LNCaP clone FGC (cell line): ENCODE measurements at regions not wholly inside any gene's neighbourhood (a gene's known extent, or its start where the extent isn't known, plus 50 kb on each side); places are given as distances from the start of the nearest gene placed in this dataset.

ENCODE experiments used
- DNase-seq: peaks from one replicate; pipeline ENCODE4 v3.0.0-alpha.2; 2011; ENCODE audit warnings: low read depth
- H3K4me3 ChIP-seq: 2 replicates; pipeline ENCODE4 v1.5.1; 2011; ENCODE audit warnings: mild to moderate bottlenecking, low read depth, low read length, control low read depth
- TF ChIP-seq, protein P1 (sequence below): IDR thresholded peaks from 2 replicates; pipeline ENCODE4 v1.5.1; 2012; ENCODE audit warnings: mild to moderate bottlenecking; ENCODE audit not compliant: control insufficient read depth, insufficient read depth; ENCODE audit errors: extremely low read depth

DNA sequence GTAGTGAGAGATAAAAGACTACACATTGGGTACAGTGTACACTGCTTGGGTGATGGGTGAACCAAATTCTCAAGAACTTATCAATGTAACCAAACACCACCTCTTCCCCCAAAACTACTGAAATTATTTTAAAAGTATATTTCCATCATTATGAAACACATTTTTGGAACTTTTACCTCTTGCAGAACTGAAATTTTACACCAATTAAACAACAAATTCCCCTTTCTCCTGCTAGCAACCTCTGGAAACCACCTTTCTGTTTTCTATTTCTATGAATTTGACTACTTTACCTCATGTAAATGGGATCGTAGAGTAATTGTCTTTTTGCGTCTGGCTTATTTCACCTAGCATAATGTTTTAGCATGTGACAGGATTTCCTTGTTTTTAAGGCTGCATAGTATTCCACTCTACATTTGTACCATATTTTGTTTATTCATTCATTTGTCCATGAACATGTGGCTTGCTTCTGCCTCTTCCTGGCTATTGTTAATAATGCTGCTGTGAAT lies 149.9 kb upstream of the PHACTR1 start:
- H3K4me3 ChIP-seq: no peak overlapping the region
- TF ChIP-seq, protein P1, sequence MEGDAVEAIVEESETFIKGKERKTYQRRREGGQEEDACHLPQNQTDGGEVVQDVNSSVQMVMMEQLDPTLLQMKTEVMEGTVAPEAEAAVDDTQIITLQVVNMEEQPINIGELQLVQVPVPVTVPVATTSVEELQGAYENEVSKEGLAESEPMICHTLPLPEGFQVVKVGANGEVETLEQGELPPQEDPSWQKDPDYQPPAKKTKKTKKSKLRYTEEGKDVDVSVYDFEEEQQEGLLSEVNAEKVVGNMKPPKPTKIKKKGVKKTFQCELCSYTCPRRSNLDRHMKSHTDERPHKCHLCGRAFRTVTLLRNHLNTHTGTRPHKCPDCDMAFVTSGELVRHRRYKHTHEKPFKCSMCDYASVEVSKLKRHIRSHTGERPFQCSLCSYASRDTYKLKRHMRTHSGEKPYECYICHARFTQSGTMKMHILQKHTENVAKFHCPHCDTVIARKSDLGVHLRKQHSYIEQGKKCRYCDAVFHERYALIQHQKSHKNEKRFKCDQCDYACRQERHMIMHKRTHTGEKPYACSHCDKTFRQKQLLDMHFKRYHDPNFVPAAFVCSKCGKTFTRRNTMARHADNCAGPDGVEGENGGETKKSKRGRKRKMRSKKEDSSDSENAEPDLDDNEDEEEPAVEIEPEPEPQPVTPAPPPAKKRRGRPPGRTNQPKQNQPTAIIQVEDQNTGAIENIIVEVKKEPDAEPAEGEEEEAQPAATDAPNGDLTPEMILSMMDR: no peak

DNA sequence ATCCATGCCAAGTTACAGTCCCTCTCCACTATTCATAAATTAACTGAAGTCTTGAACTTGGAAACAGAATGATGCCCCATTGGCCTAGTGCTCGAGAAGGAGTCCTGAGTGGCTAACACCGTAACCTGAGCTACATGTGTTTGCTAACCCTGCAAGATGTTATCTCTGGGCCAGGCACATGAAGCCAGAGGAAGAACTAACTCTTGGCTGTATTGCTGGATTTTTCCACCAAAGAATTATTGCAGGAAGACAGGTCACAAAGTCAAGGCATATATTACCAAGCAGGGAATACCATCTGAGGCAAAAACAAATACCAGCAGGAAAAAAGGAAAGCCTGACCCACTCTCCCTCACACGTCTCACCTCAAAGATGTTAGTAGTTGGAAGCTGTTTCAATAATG lies 148.9 kb upstream of the PHACTR1 start:
- H3K4me3 ChIP-seq: no peak overlapping the region
- peak; percentile 19 for DNase-seq
- TF ChIP-seq, protein P1: no peak

More for the DNA sequence above, 149.9 kb upstream of the PHACTR1 start:
- no peak for DNase-seq

DNA sequence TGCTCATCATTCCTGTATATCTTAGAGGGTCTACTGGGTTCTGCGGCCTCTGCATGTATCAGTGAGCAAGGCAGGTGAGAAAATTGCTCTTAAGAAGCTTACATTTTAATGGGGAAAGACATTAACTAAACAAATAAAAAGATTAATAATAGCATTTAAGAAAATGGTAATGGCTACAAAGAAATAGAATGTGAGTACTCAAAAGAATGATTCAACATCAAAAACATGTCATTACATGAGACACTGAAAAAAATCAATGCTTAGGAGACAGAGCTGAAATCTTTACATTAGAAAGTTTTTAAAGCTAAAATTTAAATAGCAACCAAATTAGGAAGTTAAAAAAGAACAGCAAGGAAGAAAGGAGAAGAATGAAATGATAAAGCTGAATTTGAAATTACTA lies 146.9 kb upstream of the PHACTR1 start:
- no peak overlapping the region for H3K4me3 ChIP-seq

DNA sequence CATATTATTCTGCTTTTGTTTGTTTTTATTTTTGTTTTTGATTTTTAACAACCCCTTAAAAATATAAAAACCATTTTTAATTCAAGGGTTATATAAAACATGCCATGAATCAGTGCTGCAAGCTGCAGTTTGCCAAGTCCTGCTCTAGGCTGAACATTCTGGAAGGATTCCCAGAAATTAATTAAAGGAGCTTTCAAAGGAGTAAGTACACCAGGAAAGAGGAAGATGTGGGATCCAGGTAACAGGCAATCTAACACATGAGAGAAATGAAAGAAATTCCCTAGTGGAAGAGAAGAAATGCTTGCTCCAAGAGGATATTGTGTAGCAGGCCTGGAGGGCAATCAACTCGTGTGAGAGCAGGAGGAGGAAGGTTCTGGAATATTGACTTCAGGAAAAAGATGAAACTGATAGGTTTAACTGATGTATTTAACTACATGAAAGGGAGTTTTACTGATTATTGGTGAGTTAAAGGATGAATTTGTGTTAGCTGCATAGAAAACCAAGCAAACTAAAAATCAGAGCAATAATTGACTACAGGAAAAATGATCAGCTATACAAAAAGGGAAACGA lies 146.0 kb upstream of the PHACTR1 start:
- no peak overlapping the region for H3K4me3 ChIP-seq
- peak; percentile 71 for DNase-seq
- TF ChIP-seq, protein P1: no peak

More for the DNA sequence above, 146.9 kb upstream of the PHACTR1 start:
- TF ChIP-seq, protein P1: no peak
- no peak for DNase-seq

DNA sequence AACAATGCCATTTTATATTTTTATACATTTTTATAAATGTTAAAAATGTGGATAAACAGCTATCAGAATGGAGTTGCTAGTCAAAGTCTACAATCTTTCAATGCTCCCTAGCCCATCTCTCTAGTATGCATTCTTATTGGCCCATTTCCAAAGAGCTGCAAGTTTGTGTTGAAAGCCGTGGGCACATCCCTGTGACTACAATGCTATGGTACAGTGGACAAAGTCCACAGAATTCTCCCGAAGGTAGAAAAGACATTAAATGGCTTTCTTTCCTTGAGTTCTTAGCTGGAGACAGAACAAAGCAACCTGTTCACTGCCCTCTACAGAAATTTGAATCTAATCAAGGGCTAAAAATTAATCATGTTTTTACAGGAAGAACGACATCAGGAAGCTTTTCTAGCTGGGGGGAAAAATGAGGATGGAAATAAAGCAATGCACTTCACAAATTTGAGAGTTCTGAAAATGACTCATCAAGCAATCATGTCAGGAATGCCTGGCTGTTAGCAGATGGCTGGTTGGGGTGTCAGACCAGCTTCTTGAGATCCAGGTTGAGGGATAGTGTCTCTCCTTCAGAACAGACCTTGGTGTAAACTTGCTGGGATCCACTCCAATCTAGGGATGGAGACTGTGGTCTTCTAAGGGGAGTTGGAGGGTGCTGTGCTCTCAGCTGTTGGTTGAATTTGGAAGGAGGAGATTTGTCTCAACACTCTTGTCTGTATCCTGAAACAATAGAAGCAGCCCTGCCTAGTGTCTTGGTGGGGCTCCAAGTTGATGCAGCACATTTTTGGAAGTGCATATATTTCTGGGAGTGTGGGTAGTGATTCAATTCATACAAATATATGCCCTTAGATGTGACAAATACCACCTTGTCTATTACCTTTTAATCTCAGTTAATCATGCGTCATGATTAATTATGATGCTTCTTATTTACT lies 143.4 kb upstream of the PHACTR1 start:
- DNase-seq: no peak
- no peak overlapping the region for H3K4me3 ChIP-seq
- TF ChIP-seq, protein P1: no peak

DNA sequence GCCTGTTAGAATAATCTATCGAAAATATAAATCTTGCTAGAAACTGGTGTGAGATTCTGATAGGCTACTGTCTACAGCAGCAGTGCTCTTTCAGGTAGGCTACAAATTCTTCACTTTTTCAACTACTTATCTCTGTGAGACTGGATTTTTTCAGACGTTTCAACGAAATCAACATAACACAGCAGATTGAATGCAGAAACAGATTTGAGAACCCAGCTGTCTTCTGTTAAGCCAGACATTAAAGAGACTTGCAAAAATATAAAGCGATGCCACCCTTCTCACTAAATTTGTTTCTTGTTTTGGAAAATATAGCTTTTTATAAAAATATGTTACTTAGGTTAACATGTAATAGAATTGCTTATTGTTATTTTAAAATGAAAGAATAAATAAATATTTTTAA lies 140.6 kb upstream of the PHACTR1 start:
- H3K4me3 ChIP-seq: no peak overlapping the region
- no peak for DNase-seq
- TF ChIP-seq, protein P1: no peak

DNA sequence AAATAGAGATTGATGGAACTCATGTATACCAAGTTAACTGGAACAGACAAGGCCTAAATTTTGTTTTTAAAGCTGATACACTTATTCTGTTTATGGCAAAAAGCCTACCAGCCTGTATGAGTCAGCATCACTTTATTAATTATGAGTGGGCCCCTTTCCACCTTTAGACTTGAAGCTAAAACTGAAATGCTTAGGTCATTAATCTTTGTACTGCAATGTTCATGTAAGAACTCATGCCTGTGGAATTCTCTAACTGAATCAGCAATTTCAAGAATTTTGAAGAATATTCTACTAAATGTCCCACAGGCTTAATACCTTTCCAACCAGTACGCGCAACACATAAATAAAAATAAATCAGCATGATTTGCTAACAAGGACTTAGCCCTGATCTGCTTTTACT lies 140.2 kb upstream of the PHACTR1 start:
- H3K4me3 ChIP-seq: no peak overlapping the region
- TF ChIP-seq, protein P1: no peak
- no peak for DNase-seq
